ENCODE measurements at regions not wholly inside any gene's neighbourhood (a gene's known extent, or its start where the extent isn't known, plus 50 kb on each side); places are given as distances from the start of the nearest gene placed in this dataset.

GRCh38 chr16:63613701-63614100, 1508.2 kb downstream of the CDH11 start:
- Histone ChIP-seq H3K27ac (replicated peaks) (no peak overlapping the region), H3K4me3 (replicated peaks; ENCODE audit: insufficient read depth, low read length) (no peak overlapping the region), H3K27me3 (ENCODE audit: insufficient read depth, poor library complexity, severe bottlenecking) (no peaks in the 10 kb centered on the region)
- DNase-seq (ENCODE audit: low read depth in 1 of 2, low spot score in 1 of 2): no peak
- TF ChIP-seq REST (IDR thresholded peaks at IDR 0.05; ENCODE audit: insufficient replicate concordance, low read depth) (no peak), GABPA (IDR thresholded peaks at IDR 0.05; ENCODE audit: low read depth) (no peak), SPI1 (IDR thresholded peaks at IDR 0.05; ENCODE audit: borderline replicate concordance, low read depth) (no peak), POLR2AphosphoS5 (IDR thresholded peaks at IDR 0.05; ENCODE audit: low read depth) (no peak), CTCF (IDR thresholded peaks at IDR 0.05; ENCODE audit: insufficient read depth, low read length) (no peak)

- no peak overlapping the region for H3K4me3 ChIP-seq (replicated peaks; ENCODE audit: insufficient read depth, low read length)
- no peaks in the 10 kb centered on the region for H3K27me3 ChIP-seq (ENCODE audit: insufficient read depth, poor library complexity, severe bottlenecking)
- no peak for DNase-seq (ENCODE audit: low read depth in 1 of 2, low spot score in 1 of 2)
- TF ChIP-seq POLR2AphosphoS5 (IDR thresholded peaks at IDR 0.05; ENCODE audit: low read depth) (no peak), REST (IDR thresholded peaks at IDR 0.05; ENCODE audit: insufficient replicate concordance, low read depth) (no peak), CTCF (IDR thresholded peaks at IDR 0.05; ENCODE audit: insufficient read depth, low read length) (no peak), SPI1 (IDR thresholded peaks at IDR 0.05; ENCODE audit: borderline replicate concordance, low read depth) (no peak)
- H3K27ac ChIP-seq (replicated peaks): no peak overlapping the region
Measured at GRCh38 chr16:63612462-63613227, 1509.2 kb downstream of the CDH11 start.

GRCh38 chr16:63606778-63607177, 1515.1 kb downstream of the CDH11 start:
- Histone ChIP-seq H3K27ac (replicated peaks) (no peak overlapping the region), H3K27me3 (ENCODE audit: insufficient read depth, poor library complexity, severe bottlenecking) (no peaks in the 10 kb centered on the region), H3K4me3 (replicated peaks; ENCODE audit: insufficient read depth, low read length) (no peak overlapping the region)
- no peak for TF ChIP-seq CTCF (IDR thresholded peaks at IDR 0.05; ENCODE audit: insufficient read depth, low read length)
- no peak for TF ChIP-seq REST (IDR thresholded peaks at IDR 0.05; ENCODE audit: insufficient replicate concordance, low read depth)
- no peak for TF ChIP-seq POLR2AphosphoS5 (IDR thresholded peaks at IDR 0.05; ENCODE audit: low read depth)
- TF ChIP-seq SPI1 (IDR thresholded peaks at IDR 0.05; ENCODE audit: borderline replicate concordance, low read depth): no peak
- no peak for TF ChIP-seq GABPA (IDR thresholded peaks at IDR 0.05; ENCODE audit: low read depth)
- DNase-seq (ENCODE audit: low read depth in 1 of 2, low spot score in 1 of 2): no peak

All from HL-60 (cell line).